ENCODE measurements at regions not wholly inside any gene's neighbourhood (a gene's known extent, or its start where the extent isn't known, plus 50 kb on each side); places are given as distances from the start of the nearest gene placed in this dataset.
A peak's percentile ranks its signal among the peaks of the same experiment; 100 is the strongest.

GRCh38 chr11:112451250-112451649 is 190.6 kb upstream of the PLET1 start:
- H3K27me3 ChIP-seq (ENCODE audit: low read depth): no peaks in the 10 kb centered on the region
- ATAC-seq: no peak
- no peak for TF ChIP-seq CTCF (IDR thresholded peaks at IDR 0.05)

GRCh38 chr11:112453601-112454577 is 193.2 kb upstream of the PLET1 start:
- H3K36me3 ChIP-seq: no peaks in the 10 kb centered on the region
- no peaks in the 10 kb centered on the region for H3K27me3 ChIP-seq (ENCODE audit: low read depth)
- H3K9me3 ChIP-seq: no peaks in the 10 kb centered on the region
- ATAC-seq (peak; percentile 66 to 72), DNase-seq (peak; percentile 55)
- H3K4me3 ChIP-seq: no peak overlapping the region
- H3K4me1 ChIP-seq: no peaks in the 10 kb centered on the region
- peak; percentile 44 for TF ChIP-seq CTCF (IDR thresholded peaks at IDR 0.05)
- intact Hi-C loops (cut with DNase I): no loop called here
- H3K27ac ChIP-seq: no peak overlapping the region

More at GRCh38 chr11:112451250-112451649, 190.6 kb upstream of the PLET1 start:
- H3K36me3 ChIP-seq: no peaks in the 10 kb centered on the region
- no peak for DNase-seq
- H3K4me3 ChIP-seq: no peak overlapping the region
- H3K4me1 ChIP-seq: no peaks in the 10 kb centered on the region
- intact Hi-C loops (cut with DNase I): no loop called here
- no peak overlapping the region for H3K27ac ChIP-seq
- H3K9me3 ChIP-seq: no peaks in the 10 kb centered on the region

- H3K9me3 ChIP-seq: no peaks in the 10 kb centered on the region
- DNase-seq: no peak
- intact Hi-C loops (cut with DNase I): no loop called here
- no peak for ATAC-seq
- H3K4me1 ChIP-seq: no peaks in the 10 kb centered on the region
- H3K36me3 ChIP-seq: no peaks in the 10 kb centered on the region
- TF ChIP-seq CTCF (IDR thresholded peaks at IDR 0.05): no peak
- H3K27ac ChIP-seq: no peak overlapping the region
- H3K4me3 ChIP-seq: no peak overlapping the region
- H3K27me3 ChIP-seq (ENCODE audit: low read depth): no peaks in the 10 kb centered on the region
Measured at GRCh38 chr11:112454841-112455240, 194.2 kb upstream of the PLET1 start.

GRCh38 chr11:112455791-112456190 is 195.1 kb upstream of the PLET1 start:
- Histone ChIP-seq H3K27ac (no peak overlapping the region), H3K36me3 (no peaks in the 10 kb centered on the region), H3K27me3 (ENCODE audit: low read depth) (no peaks in the 10 kb centered on the region), H3K4me1 (no peaks in the 10 kb centered on the region), H3K4me3 (no peak overlapping the region), H3K9me3 (no peaks in the 10 kb centered on the region)
- no peak for TF ChIP-seq CTCF (IDR thresholded peaks at IDR 0.05)
- ATAC-seq: no peak
- no peak for DNase-seq
- intact Hi-C loops (cut with DNase I): no loop called here

GRCh38 chr11:112457532-112457931 is 196.9 kb upstream of the PLET1 start:
- intact Hi-C loops (cut with DNase I): no loop called here
- TF ChIP-seq CTCF (IDR thresholded peaks at IDR 0.05): no peak
- Histone ChIP-seq H3K4me1 (no peaks in the 10 kb centered on the region), H3K4me3 (no peak overlapping the region), H3K36me3 (no peaks in the 10 kb centered on the region), H3K27ac (no peak overlapping the region), H3K27me3 (ENCODE audit: low read depth) (no peaks in the 10 kb centered on the region), H3K9me3 (no peaks in the 10 kb centered on the region)
- DNase-seq (no peak), ATAC-seq (no peak)

Data from lower lobe of right lung (tissue), 2 donors.